ENCODE measurements at regions not wholly inside any gene's neighbourhood (a gene's known extent, or its start where the extent isn't known, plus 50 kb on each side); places are given as distances from the start of the nearest gene placed in this dataset.
"Not testable (repeated sequence)": the region's sequence is repeated elsewhere in the genome, so short reads cannot be mapped to it uniquely, and the experiment has no call there.

GRCh38 chr10:4635883-4636282 is 190.1 kb upstream of the AKR1E2 start:
- no peak for DNase-seq (ENCODE audit: low spot score)

- no peak for DNase-seq (ENCODE audit: low spot score)
Observed at GRCh38 chr10:4635388-4635787, 190.6 kb upstream of the AKR1E2 start.

GRCh38 chr10:4633776-4634175 is 192.2 kb upstream of the AKR1E2 start:
- no peak for DNase-seq (ENCODE audit: low spot score)

GRCh38 chr10:4633186-4633585 is 192.8 kb upstream of the AKR1E2 start:
- no peak for DNase-seq (ENCODE audit: low spot score)

- no peak for DNase-seq (ENCODE audit: low spot score)
Observed at GRCh38 chr10:4632757-4633156, 193.2 kb upstream of the AKR1E2 start.

GRCh38 chr10:4626919-4627318 is 199.1 kb upstream of the AKR1E2 start:
- no peak for DNase-seq (ENCODE audit: low spot score)

- DNase-seq (ENCODE audit: low spot score), result peak; percentile 45
Observed at GRCh38 chr10:4623757-4624420, 202.1 kb upstream of the AKR1E2 start.

- no peak for DNase-seq (ENCODE audit: low spot score)
Observed at GRCh38 chr10:4623200-4623599, 202.8 kb upstream of the AKR1E2 start.

- no peak for DNase-seq (ENCODE audit: low spot score)
Observed at GRCh38 chr10:4622384-4622783, 203.6 kb upstream of the AKR1E2 start.

GRCh38 chr10:4617589-4617988 is 208.4 kb upstream of the AKR1E2 start:
- DNase-seq (ENCODE audit: low spot score), result no peak

GRCh38 chr10:4615042-4615441 is 211.0 kb upstream of the AKR1E2 start:
- DNase-seq (ENCODE audit: low spot score), result no peak

- DNase-seq (ENCODE audit: low spot score), result no peak
Observed at GRCh38 chr10:4609251-4609650, 216.8 kb upstream of the AKR1E2 start.

- no peak for DNase-seq (ENCODE audit: low spot score)
Observed at GRCh38 chr10:4607681-4608080, 218.3 kb upstream of the AKR1E2 start.

- DNase-seq (ENCODE audit: low spot score), result no peak
Observed at GRCh38 chr10:4606856-4607636, 219.0 kb upstream of the AKR1E2 start.

- DNase-seq (ENCODE audit: low spot score), result no peak
Observed at GRCh38 chr10:4602764-4603491, 223.1 kb upstream of the AKR1E2 start.

- DNase-seq (ENCODE audit: low spot score), result no peak
Observed at GRCh38 chr10:4599471-4599870, 226.5 kb upstream of the AKR1E2 start.

GRCh38 chr10:4597898-4598297 is 228.1 kb upstream of the AKR1E2 start:
- DNase-seq (ENCODE audit: low spot score), result not testable (repeated sequence)

- DNase-seq (ENCODE audit: low spot score), result no peak
Observed at GRCh38 chr10:4596951-4597350, 229.1 kb upstream of the AKR1E2 start.

- DNase-seq (ENCODE audit: low spot score), result no peak
Observed at GRCh38 chr10:4595719-4596319, 230.2 kb upstream of the AKR1E2 start.

GRCh38 chr10:4590807-4591206 is 235.2 kb upstream of the AKR1E2 start:
- no peak for DNase-seq (ENCODE audit: low spot score)

GRCh38 chr10:4588824-4589223 is 237.2 kb upstream of the AKR1E2 start:
- no peak for DNase-seq (ENCODE audit: low spot score)

GRCh38 chr10:4587466-4587865 is 238.5 kb upstream of the AKR1E2 start:
- DNase-seq (ENCODE audit: low spot score), result no peak

- DNase-seq (ENCODE audit: low spot score), result no peak
Observed at GRCh38 chr10:4586776-4587175, 239.2 kb upstream of the AKR1E2 start.

Data from RKO (cell line).